ENCODE measurements at regions not wholly inside any gene's neighbourhood (a gene's known extent, or its start where the extent isn't known, plus 50 kb on each side); places are given as distances from the start of the nearest gene placed in this dataset.
"Not testable (repeated sequence)": the region's sequence is repeated elsewhere in the genome, so short reads cannot be mapped to it uniquely, and the experiment has no call there.

GRCh38 chr9:79492092-79493009 is 79.4 kb upstream of the TLE4 start:
- no peak for DNase-seq

GRCh38 chr9:79500196-79500864 is 71.4 kb upstream of the TLE4 start:
- not testable (repeated sequence) for DNase-seq

- no peak for DNase-seq
Measured at GRCh38 chr9:79501546-79501945, 70.2 kb upstream of the TLE4 start.

- DNase-seq: no peak
Measured at GRCh38 chr9:79507801-79508200, 64.0 kb upstream of the TLE4 start.

- no peak for DNase-seq
Measured at GRCh38 chr9:79512251-79512650, 59.5 kb upstream of the TLE4 start.
